ENCODE measurements at regions not wholly inside any gene's neighbourhood (a gene's known extent, or its start where the extent isn't known, plus 50 kb on each side); places are given as distances from the start of the nearest gene placed in this dataset.

DNA sequence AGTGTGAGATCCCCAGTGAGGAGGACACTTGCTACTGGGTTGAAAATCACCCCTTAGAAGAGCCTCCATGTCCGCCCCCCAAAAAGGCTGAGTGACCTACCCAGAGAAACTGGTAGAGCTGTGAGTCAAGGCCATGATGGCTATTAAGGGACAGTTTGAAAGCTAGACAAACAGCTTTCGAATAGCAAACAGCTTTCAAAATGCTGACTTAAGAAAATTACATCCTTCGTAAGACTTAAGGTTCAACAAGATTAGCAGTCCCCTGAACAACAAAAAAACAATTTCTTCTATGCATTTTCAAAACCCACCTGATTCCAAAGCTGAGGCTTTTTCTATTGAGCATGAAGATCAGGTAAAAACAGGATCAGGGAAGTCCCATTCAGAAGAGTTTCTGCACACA, 269.7 kb upstream of the SOX2 start:
- Mint-ChIP-seq H3K4me1 (ENCODE audit: low read depth) (no peaks in the 10 kb centered on the region), H3K27ac (no peak overlapping the region), H3K27me3 (no peaks in the 10 kb centered on the region), H3K36me3 (ENCODE audit: low read depth) (no peaks in the 10 kb centered on the region), H3K4me3 (no peak overlapping the region), H3K9me3 (peaks cover 6% of the 10 kb centered on the region)
- TF ChIP-seq CTCF (IDR thresholded peaks at IDR 0.05): no peak
- CTCF ChIA-PET: no interaction called here
- intact Hi-C loops (cut with micrococcal nuclease): no loop called here
- ATAC-seq (no peak), DNase-seq (no peak)
- POLR2A ChIA-PET: no interaction called here

GRCh38 chr3:181432992-181433391, 278.7 kb upstream of the SOX2 start:
- DNase-seq: no peak
- Mint-ChIP-seq H3K4me3 (no peak overlapping the region), H3K27ac (no peak overlapping the region), H3K27me3 (no peaks in the 10 kb centered on the region), H3K36me3 (ENCODE audit: low read depth) (no peaks in the 10 kb centered on the region), H3K9me3 (peaks cover 10% of the 10 kb centered on the region), H3K4me1 (ENCODE audit: low read depth) (no peaks in the 10 kb centered on the region)
- POLR2A ChIA-PET: no interaction called here
- TF ChIP-seq CTCF (IDR thresholded peaks at IDR 0.05): no peak
- CTCF ChIA-PET: no interaction called here
- intact Hi-C loops (cut with micrococcal nuclease): no loop called here
- ATAC-seq: no peak

DNA sequence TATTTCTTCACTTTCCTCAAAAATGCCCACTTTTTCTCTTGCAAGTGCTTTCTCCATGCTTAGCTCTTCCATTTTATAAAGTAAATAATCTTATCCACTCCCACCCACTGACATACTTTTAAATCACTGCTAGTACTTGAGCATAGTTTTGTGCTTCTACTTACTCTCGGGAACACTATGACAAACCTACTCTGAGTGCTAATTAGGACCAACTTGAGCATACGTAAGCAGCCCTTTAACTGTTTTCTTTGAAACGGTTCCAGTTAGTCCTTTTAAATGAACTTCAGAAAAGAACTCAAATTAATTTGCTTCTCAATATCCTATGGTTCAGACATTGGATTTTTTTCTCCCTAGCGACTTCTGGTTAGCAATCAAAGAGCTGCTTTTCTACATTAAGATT, 280.0 kb upstream of the SOX2 start:
- Mint-ChIP-seq H3K27me3 (no peaks in the 10 kb centered on the region), H3K4me1 (ENCODE audit: low read depth) (no peaks in the 10 kb centered on the region), H3K27ac (no peak overlapping the region), H3K4me3 (no peak overlapping the region), H3K36me3 (ENCODE audit: low read depth) (no peaks in the 10 kb centered on the region), H3K9me3 (peaks cover 12% of the 10 kb centered on the region)
- TF ChIP-seq CTCF (IDR thresholded peaks at IDR 0.05): no peak
- ChIA-PET POLR2A (no interaction called here), CTCF (no interaction called here)
- ATAC-seq (no peak), DNase-seq (no peak)
- intact Hi-C loops (cut with micrococcal nuclease): no loop called here

DNA sequence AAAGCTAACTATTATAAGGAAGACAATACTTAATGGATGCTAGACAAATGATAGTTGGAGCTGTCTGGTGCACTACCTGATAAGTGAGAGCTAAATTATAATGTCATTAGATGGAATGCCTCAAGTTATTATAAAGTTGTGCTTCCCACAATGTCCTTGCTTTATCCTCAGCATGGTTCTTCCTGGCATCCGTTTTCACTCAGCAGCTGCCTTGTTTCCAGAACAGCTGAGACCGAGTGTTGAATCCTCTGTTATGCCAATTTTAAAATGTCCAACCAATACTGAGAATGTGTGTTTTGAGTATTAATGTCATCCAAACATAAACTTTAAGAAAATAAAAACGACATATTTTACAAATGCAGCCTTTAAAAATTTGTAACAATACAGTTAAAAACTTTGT, 286.7 kb upstream of the SOX2 start:
- Mint-ChIP-seq H3K27ac (no peak overlapping the region), H3K4me1 (ENCODE audit: low read depth) (no peaks in the 10 kb centered on the region), H3K9me3 (peaks cover 9% of the 10 kb centered on the region), H3K36me3 (ENCODE audit: low read depth) (no peaks in the 10 kb centered on the region), H3K27me3 (no peaks in the 10 kb centered on the region), H3K4me3 (no peak overlapping the region)
- POLR2A ChIA-PET: no interaction called here
- DNase-seq (no peak), ATAC-seq (no peak)
- CTCF ChIA-PET: no interaction called here
- TF ChIP-seq CTCF (IDR thresholded peaks at IDR 0.05): no peak
- intact Hi-C loops (cut with micrococcal nuclease): no loop called here

DNA sequence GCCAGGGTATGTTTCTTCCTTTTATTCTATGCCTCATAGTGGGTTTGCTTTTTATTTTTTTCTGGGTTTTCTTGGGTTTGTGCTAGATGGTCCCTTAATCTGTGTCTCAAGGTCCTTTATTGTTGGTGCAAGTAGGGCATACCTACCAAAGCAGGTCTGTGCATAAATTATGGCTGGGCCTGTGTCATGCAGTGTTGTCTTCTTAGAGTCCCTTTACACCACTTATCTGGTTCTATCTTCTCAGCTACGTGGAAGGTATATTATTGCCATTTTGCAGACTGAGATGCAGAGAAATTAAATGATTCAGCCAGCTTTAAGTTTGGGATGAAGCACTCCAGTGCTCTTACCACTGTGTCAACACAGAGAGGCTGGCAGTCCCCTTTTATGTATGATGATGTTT, 293.5 kb upstream of the SOX2 start:
- CTCF ChIA-PET: interaction anchor here (1.1 kb wide), 1 partner anchor 9 kb away, joined by 3 read pairs; no protein-coding TSS in a partner anchor
- H3K27me3 Mint-ChIP-seq: no peaks in the 10 kb centered on the region
- intact Hi-C loops (cut with micrococcal nuclease): no loop called here
- ATAC-seq: no peak
- no peak for DNase-seq
- H3K27ac Mint-ChIP-seq: no peak overlapping the region
- H3K4me1 Mint-ChIP-seq (ENCODE audit: low read depth): no peaks in the 10 kb centered on the region
- H3K9me3 Mint-ChIP-seq: no peaks in the 10 kb centered on the region
- H3K4me3 Mint-ChIP-seq: no peak overlapping the region
- no peak for TF ChIP-seq CTCF (IDR thresholded peaks at IDR 0.05)
- H3K36me3 Mint-ChIP-seq (ENCODE audit: low read depth): no peaks in the 10 kb centered on the region
- POLR2A ChIA-PET: no interaction called here

Data from activated CD8-positive, alpha-beta T cell treated with anti-CD3 and anti-CD28 coated beads for 36 hours (primary cell).